ENCODE measurements at regions not wholly inside any gene's neighbourhood (a gene's known extent, or its start where the extent isn't known, plus 50 kb on each side); places are given as distances from the start of the nearest gene placed in this dataset.

GRCh38 chr17:55582897-55583296 is 71.6 kb upstream of the SMIM36 start:
- DNase-seq, result no peak

GRCh38 chr17:55580596-55581133 is 69.4 kb upstream of the SMIM36 start:
- DNase-seq, result no peak

GRCh38 chr17:55577687-55578086 is 66.4 kb upstream of the SMIM36 start:
- DNase-seq, result no peak

- DNase-seq, result peak in 3 of 14 donors; percentile 6 to 15 (median 11)
Measured at GRCh38 chr17:55576996-55577586, 65.8 kb upstream of the SMIM36 start.

GRCh38 chr17:55576237-55576995 is 65.2 kb upstream of the SMIM36 start:
- DNase-seq, result no peak

GRCh38 chr17:55575058-55575636 is 63.9 kb upstream of the SMIM36 start:
- DNase-seq, result no peak

- no peak for DNase-seq
Measured at GRCh38 chr17:55572599-55572998, 61.3 kb upstream of the SMIM36 start.

- no peak for DNase-seq
Measured at GRCh38 chr17:55572139-55572538, 60.9 kb upstream of the SMIM36 start.

GRCh38 chr17:55571095-55571494 is 59.8 kb upstream of the SMIM36 start:
- no peak for DNase-seq

GRCh38 chr17:55570391-55570790 is 59.1 kb upstream of the SMIM36 start:
- DNase-seq, result peak in 4 of 14 donors; percentile 21 to 43 (median 27)

GRCh38 chr17:55567240-55568214 is 56.3 kb upstream of the SMIM36 start:
- DNase-seq, result peak in 3 of 14 donors; percentile 3 to 13 (median 4)

- DNase-seq, result no peak
Measured at GRCh38 chr17:55564081-55564480, 52.8 kb upstream of the SMIM36 start.

- DNase-seq, result no peak
Measured at GRCh38 chr17:55563363-55563762, 52.1 kb upstream of the SMIM36 start.

- no peak for DNase-seq
Measured at GRCh38 chr17:55561973-55562495, 50.8 kb upstream of the SMIM36 start.

GRCh38 chr17:55561316-55561972 is 50.2 kb upstream of the SMIM36 start:
- DNase-seq, result no peak

All from C1 segment of cervical spinal cord (tissue), 14 donors.